ENCODE measurements at regions not wholly inside any gene's neighbourhood (a gene's known extent, or its start where the extent isn't known, plus 50 kb on each side); places are given as distances from the start of the nearest gene placed in this dataset.

DNA sequence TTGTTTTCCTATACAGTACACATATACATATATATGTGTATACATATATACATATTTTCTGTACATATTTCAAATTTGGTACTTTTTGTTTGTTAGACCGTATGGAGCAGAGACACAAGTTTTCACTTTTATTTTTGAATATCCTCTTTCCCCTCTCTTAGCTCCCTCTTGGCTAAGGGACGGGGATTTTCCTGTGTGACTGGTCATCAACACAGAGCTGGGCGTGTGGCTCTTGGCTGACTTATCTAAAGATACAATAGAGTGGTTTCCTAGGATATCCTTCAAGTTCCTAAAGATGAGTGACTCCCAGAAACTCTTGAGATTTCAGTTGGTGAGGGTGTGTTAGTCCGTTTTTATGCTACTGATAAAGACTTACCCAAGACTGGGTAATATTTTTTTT, 1404.5 kb upstream of the TMEM132C start (continued):
- TF ChIP-seq NRF1 (IDR thresholded peaks at IDR 0.05; ENCODE audit: low read depth, low read length) (no peak), SIX5 (IDR thresholded peaks at IDR 0.05; ENCODE audit: low read depth, low read length) (no peak)
